Glutamatergic neuron (in vitro differentiated cells): ENCODE measurements at regions not wholly inside any gene's neighbourhood (a gene's known extent, or its start where the extent isn't known, plus 50 kb on each side); places are given as distances from the start of the nearest gene placed in this dataset.

Source experiments
- DNase-seq: peaks from one replicate; pipeline ENCODE4 v3.0.0; 2022
- H3K27ac Mint-ChIP-seq: one replicate; pipeline ENCODE4 v1.8.0; 2020; ENCODE audit warnings: mild to moderate bottlenecking, mixed read lengths, inconsistent platforms; ENCODE audit not compliant: unreplicated experiment
- H3K27me3 Mint-ChIP-seq: one replicate; pipeline ENCODE4 v1.8.0; 2020; ENCODE audit warnings: mild to moderate bottlenecking, moderate library complexity, mixed read lengths, inconsistent platforms; ENCODE audit not compliant: unreplicated experiment
- H3K36me3 Mint-ChIP-seq: one replicate; pipeline ENCODE4 v1.8.0; 2020; ENCODE audit warnings: mild to moderate bottlenecking, mixed read lengths, inconsistent platforms; ENCODE audit not compliant: unreplicated experiment
- H3K4me1 Mint-ChIP-seq: one replicate; pipeline ENCODE4 v1.8.0; 2020; ENCODE audit warnings: mild to moderate bottlenecking, low read depth, mixed read lengths, inconsistent platforms; ENCODE audit not compliant: unreplicated experiment
- H3K4me3 Mint-ChIP-seq: one replicate; pipeline ENCODE4 v1.8.0; 2020; ENCODE audit warnings: mild to moderate bottlenecking, mixed read lengths, inconsistent platforms; ENCODE audit not compliant: unreplicated experiment
- H3K9me3 Mint-ChIP-seq: one replicate; pipeline ENCODE4 v1.8.0; 2020; ENCODE audit warnings: mild to moderate bottlenecking, moderate library complexity, mixed read lengths, inconsistent platforms; ENCODE audit not compliant: unreplicated experiment
- CTCF ChIP-seq: fragments of 200-600 bp; sonication (generic); IDR thresholded peaks from one replicate; pipeline ENCODE4 v1.5.0; 2021; ENCODE audit not compliant: partially characterized antibody, unreplicated experiment

GRCh38 chr9:20178679-20179078 lies 389.8 kb upstream of the SLC24A2 start:
- peak overlapping the region; percentile 86 for H3K27ac Mint-ChIP-seq
- H3K27me3 Mint-ChIP-seq: peaks cover 1% of the 10 kb centered on the region
- no peak for TF ChIP-seq CTCF
- no peaks in the 10 kb centered on the region for H3K36me3 Mint-ChIP-seq
- peaks cover 9% of the 10 kb centered on the region for H3K4me1 Mint-ChIP-seq
- peak overlapping the region; percentile 55 for H3K4me3 Mint-ChIP-seq
- peaks cover 3% of the 10 kb centered on the region for H3K9me3 Mint-ChIP-seq
- DNase-seq: no peak

- DNase-seq: no peak
- Mint-ChIP-seq H3K4me3 (no peak overlapping the region), H3K4me1 (peaks cover 9% of the 10 kb centered on the region), H3K36me3 (no peaks in the 10 kb centered on the region), H3K27me3 (peaks cover 1% of the 10 kb centered on the region), H3K27ac (peak overlapping the region; percentile 62), H3K9me3 (peaks cover 3% of the 10 kb centered on the region)
- TF ChIP-seq CTCF: no peak
Measured at GRCh38 chr9:20178197-20178596, 389.4 kb upstream of the SLC24A2 start.

- no peak for TF ChIP-seq CTCF
- Mint-ChIP-seq H3K9me3 (peaks cover 12% of the 10 kb centered on the region), H3K27me3 (no peaks in the 10 kb centered on the region)
Measured at GRCh38 chr9:20170122-20170521, 381.3 kb upstream of the SLC24A2 start.

GRCh38 chr9:20152151-20152725 lies 363.4 kb upstream of the SLC24A2 start:
- Mint-ChIP-seq H3K36me3 (no peaks in the 10 kb centered on the region), H3K4me3 (no peak overlapping the region), H3K27me3 (peaks cover 1% of the 10 kb centered on the region), H3K9me3 (no peaks in the 10 kb centered on the region), H3K4me1 (no peaks in the 10 kb centered on the region), H3K27ac (no peak overlapping the region)
- TF ChIP-seq CTCF: no peak
- DNase-seq: no peak

More at GRCh38 chr9:20170122-20170521, 381.3 kb upstream of the SLC24A2 start:
- H3K4me3 Mint-ChIP-seq: no peak overlapping the region
- H3K27ac Mint-ChIP-seq: no peak overlapping the region
- no peaks in the 10 kb centered on the region for H3K4me1 Mint-ChIP-seq
- H3K36me3 Mint-ChIP-seq: peaks cover 32% of the 10 kb centered on the region
- no peak for DNase-seq

GRCh38 chr9:20148416-20148815 lies 359.6 kb upstream of the SLC24A2 start:
- Mint-ChIP-seq H3K27me3 (peaks cover 1% of the 10 kb centered on the region), H3K9me3 (no peaks in the 10 kb centered on the region), H3K4me3 (no peak overlapping the region), H3K36me3 (no peaks in the 10 kb centered on the region), H3K27ac (no peak overlapping the region), H3K4me1 (no peaks in the 10 kb centered on the region)
- no peak for DNase-seq
- TF ChIP-seq CTCF: no peak
